HG02642 (cell line): ENCODE measurements at regions not wholly inside any gene's neighbourhood (a gene's known extent, or its start where the extent isn't known, plus 50 kb on each side); places are given as distances from the start of the nearest gene placed in this dataset.
A peak's percentile ranks its signal among the peaks of the same experiment; 100 is the strongest.

Experiments
- ATAC-seq: cut with Tn5 transposase; IDR thresholded peaks from one replicate; pipeline ENCODE4 v1.9.1; 2021; ENCODE audit warnings: mild to moderate bottlenecking; ENCODE audit not compliant: unreplicated experiment, poor library complexity

DNA sequence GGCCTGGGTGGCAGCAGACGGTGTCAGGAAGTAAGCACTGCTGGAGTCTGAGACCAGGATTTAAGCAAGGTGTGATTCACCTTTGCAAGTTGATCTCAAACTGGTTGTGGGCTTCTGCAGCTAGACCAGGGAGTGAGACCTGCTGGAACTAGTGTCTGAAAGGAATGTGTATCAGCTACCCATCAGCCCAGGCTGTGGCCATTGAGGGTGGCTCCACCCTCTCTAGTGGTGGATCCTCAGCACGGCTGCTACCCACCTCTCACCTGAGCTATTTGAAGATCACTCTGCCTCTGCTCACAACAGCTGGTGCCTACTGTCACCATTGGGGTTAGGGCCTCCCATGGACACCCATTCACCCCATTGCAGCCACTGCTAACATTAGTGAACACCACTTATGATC lies 140.3 kb upstream of the DCBLD2 start:
- ATAC-seq = no peak

GRCh38 chr3:99031778-99032177 lies 130.3 kb upstream of the DCBLD2 start:
- no peak for ATAC-seq

DNA sequence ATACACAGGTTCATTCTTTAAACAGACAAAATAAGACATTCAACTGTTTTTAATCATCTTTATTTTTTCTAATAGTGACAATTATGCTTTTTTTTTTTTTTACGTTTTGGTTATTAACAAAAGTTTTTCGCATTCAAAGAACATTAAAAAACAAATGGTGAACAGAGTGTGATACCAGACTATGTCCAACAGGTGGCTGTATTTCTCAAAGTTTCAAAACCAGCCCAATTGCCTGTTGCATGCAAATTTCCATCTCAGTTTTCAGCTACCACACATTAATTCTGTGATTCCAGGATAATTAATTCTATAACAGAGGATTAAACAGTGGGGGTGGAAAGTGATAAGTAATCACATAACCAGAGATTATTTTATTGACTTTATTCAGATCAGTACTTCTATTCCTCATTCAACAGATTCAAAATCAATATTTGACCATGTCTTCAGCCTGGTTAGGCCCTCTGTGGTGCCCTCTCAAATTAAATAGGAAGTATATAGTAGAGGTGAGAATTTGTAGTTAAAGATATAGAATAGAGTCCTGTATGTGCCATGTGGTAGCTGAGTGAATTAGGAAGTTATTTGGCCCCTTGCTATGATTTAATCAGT lies 122.2 kb upstream of the DCBLD2 start:
- peak; percentile 79 for ATAC-seq

DNA sequence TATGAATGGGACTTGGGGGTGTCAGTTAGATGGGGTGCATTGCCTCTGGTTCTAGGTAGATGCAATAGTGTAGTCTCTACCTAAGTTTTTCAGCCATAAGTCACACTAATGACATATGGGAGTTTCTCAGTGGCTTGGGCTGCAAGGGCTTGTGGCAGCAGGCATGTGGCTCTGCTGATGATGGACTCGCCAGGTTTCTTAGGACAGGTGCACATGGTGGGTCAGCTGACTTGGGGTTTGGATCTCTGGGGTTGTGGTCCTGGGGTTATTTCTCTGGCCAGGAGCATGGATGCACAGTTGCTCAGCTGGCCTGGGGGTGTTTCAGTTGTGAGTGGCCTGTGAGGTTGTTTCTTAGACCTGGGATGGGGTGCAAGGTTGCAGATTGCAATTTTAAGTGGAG lies 120.0 kb upstream of the DCBLD2 start:
- no peak for ATAC-seq

- no peak for ATAC-seq
Measured at GRCh38 chr3:99016452-99016851, 115.0 kb upstream of the DCBLD2 start.

GRCh38 chr3:99013777-99014315 lies 112.4 kb upstream of the DCBLD2 start:
- ATAC-seq = no peak

- ATAC-seq = no peak
Measured at GRCh38 chr3:99013077-99013476, 111.6 kb upstream of the DCBLD2 start.

DNA sequence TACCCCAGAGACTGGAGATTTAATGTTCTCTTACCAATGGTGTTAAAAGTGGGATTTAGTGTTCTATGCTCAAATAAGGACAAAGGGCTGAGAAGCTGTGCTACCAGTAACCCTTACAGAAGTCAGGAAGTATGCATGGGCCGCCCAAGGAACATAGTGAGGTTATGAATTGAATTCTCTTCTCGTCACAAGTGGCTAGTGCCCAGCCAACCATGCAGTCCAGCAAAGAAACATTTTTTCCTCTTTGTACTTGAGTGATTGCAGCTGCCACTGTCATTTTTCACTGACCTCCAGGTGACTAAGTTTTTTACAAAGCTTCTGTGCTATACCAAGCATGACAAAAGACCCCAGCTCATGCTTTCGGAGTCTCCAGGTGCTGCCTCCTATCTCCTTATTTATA lies 110.6 kb upstream of the DCBLD2 start:
- peak; percentile 87 for ATAC-seq

DNA sequence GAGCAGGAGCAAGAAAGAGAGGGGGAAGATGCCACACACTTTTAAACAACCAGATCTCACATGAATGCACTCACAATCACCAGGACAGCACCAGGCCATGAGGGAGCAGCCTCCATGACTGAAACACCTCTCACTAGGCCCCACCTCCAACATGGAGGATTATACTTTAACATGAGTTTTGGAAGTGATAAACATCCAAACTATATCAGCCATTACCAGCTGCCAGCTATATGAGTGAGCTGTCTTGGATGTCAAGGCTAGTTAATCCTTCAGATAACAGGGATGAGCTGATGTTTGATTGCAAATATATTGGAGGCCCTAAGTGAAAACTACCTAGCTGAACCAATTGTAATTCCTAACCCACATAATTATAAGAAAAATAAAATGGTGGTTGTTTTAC lies 108.4 kb upstream of the DCBLD2 start:
- no peak for ATAC-seq

DNA sequence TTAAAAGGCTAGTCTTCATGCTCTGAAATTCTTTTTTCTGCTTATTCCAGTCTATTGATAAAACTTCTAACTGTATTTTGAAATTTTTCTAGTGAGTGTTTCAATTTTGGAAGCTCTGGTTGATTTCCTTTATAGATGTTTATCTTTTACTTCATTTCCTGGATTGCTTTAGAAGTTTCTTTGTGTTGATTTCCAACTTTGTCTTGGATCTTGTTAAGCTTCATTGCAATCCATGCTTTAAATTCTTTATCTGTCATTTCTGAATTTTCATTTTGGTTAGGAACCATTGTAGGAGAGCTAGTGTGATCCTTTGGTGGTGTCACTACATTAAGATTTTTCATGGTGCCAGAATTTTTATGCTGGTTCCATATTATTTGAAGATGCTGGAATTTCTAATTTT lies 105.2 kb upstream of the DCBLD2 start:
- no peak for ATAC-seq

GRCh38 chr3:98999675-99000074 lies 98.2 kb upstream of the DCBLD2 start:
- no peak for ATAC-seq

DNA sequence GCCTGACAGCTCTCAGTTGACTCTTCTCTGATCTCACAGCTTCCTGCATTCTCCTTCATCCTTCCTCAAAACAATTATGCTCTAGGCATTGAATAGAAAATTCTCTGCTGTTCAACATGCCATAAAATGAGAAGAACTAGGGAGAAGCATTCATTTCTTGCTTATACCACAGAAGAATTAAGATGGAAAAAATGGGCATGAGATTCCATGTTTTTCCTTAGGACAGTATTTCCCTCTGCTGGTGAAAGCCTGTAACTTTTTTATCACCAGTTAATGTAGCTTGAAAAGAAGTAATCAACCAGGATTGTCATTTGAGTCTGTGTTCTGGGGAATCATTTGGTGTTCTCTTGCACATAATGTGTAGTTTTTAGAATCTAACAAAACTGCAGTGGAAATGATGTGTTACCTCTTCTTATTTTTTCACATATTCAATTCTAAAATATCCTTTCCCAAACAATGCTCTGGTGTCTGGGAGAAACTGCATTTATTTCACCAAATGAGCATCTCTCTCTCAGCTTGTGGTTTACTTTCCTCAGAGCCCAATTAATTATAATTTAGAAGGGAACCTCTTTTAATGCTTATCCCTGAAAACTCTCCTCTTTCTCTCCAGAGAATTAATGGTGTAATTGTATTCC lies 92.8 kb upstream of the DCBLD2 start:
- no peak for ATAC-seq

DNA sequence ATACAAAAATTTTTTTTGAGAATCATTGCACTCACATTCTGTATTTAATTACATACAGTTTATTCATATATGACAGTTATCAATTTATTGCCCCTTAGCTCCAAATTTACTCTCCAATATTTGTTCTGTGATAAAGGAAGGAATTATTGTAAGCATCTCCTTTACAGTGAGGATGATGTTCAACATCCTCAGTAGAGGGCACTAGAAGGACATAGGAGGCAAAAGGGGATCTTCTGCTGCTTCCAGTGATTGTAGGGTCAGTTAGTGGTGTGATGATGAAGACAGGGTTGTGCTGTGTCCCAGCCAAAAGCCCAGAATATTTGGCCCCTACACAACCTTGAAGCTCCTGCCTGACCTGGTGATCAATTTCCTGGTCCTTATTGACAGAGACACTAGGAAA lies 89.9 kb upstream of the DCBLD2 start:
- ATAC-seq = no peak

GRCh38 chr3:98990657-98991056 lies 89.2 kb upstream of the DCBLD2 start:
- ATAC-seq = no peak

GRCh38 chr3:98986073-98986472 lies 84.6 kb upstream of the DCBLD2 start:
- ATAC-seq = no peak

- no peak for ATAC-seq
Measured at GRCh38 chr3:98985431-98985830, 83.9 kb upstream of the DCBLD2 start.

DNA sequence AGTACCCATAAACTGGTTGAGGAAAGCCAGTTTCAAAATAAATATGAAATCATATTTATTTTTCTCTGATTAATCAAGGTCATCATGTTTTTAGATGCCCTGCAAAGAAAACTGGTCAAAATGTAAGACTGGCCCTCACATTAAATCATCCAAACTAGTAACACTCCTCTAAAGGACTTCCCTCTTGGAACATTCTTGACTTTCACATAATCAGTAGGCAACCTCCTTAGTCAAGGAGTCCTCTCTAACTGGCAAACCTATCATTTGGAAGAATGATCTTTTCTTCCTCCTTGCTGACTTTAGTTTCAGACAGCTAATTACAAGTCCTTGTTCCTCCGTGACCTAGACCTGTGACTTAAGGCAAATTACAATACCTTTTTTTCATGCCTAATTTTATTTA lies 82.5 kb upstream of the DCBLD2 start:
- ATAC-seq = no peak

DNA sequence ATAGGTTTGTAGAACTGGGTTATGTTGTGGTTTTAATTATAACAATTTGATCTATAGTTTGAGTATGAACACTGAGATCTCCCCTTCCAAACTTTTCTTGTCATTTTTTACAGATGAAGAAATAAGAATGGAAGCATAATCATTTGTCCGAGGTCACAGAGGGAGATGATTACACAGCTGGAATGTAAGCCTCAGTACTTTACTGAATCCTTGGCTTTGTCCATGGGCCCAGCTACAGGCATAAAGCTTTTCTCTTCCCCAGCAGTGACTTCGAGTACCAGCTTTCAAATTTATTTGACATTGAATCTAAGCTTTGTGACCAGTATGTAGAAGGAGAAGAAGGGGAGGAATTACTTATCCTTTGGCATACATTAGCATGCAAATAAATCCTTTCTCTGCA lies 80.9 kb upstream of the DCBLD2 start:
- no peak for ATAC-seq

DNA sequence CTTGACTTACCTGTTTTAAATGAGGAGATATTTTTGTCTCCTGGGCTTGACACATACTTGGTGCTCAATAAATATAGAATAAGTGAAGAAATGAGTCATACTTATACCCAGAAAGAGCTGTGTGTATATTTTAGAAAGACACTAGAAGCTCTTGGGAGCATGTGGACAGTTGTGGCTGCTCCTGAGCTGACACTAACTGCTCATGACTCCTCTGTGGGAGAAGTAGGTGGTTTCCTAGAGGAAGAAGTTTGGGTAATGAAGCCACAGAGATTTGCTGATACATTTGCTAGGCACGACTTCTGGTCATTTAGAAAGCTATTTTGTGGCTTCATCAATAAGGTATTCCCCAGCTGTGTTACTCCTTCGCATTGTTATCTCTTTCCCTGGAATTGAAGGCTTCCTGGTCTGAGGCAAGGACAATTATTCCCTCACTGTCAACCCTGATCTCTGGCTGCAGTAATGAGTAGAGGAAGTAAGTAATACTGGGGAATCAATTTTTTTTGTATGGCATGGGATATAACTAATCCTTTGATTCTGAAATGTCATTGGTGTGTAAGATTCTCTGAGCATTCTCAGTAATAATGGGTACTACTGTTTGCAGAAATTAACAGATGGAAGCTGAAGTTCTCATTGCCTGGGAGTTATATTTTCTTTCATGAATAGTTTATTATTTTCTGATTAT lies 79.6 kb upstream of the DCBLD2 start:
- ATAC-seq = peak; percentile 96

DNA sequence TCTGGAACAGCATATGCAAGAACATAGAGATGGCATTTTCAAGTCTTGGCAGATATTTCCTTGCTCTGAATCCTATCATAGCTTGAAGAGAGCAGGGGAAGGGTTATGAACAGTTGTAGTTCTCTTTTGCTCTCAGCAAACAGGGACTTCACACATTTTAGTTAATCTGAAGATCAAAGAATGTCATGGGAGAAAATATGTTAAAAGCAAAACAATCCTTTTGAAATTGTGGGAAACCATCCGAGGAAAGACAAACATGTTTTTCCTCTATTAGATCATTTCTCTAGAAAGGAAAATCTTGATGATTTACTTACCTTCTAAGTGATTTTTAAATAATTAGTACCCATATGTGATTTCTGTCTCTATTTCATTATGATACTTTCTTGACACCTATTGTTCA lies 77.8 kb upstream of the DCBLD2 start:
- no peak for ATAC-seq

DNA sequence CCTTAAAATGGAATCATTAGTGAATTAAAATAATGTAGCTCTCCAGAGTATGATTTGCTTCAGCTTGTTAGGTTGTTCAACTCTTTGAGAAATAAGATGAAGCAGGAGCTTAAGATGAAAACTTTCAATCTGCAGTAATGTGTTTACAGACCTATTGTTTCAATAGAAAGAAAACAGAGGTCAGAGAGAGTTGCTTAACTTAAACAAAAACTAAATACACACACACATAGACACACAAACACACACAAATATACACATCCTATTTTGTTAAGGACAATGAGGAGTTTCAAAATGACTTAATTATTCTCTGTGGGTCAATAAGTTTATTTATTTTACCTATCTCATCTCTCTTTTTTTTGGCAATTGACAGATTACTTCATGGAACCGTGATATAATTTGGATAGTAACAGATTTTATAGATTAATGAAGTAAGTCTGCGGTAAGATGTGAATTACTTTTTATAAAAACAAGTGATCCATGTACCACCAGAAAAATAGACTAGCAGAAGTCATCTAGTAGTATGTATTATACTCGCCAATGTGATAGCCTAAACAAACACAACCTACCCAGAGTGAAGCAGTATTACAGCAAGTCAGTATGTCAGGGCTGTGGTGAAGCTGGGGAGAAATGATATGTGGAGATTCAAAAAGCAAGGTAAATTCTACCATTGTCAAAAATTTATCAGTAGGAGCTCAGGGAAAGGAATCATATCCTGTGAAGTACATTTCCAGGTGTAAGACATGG lies 76.7 kb upstream of the DCBLD2 start:
- no peak for ATAC-seq
